Fibroblast of lung (primary cell): ENCODE measurements at regions not wholly inside any gene's neighbourhood (a gene's known extent, or its start where the extent isn't known, plus 50 kb on each side); places are given as distances from the start of the nearest gene placed in this dataset.

Experiments
- CTCF ChIP-seq, 2 donors: IDR thresholded peaks in 1 of 2; conservative IDR thresholded peaks in 1 of 2; 1 replicate in 1 of 2; 2 replicates in 1 of 2; pipeline ENCODE4 v1.5.1; 2011 to 2012; ENCODE audit warnings: low read length in 2 of 2, control low read depth in 1 of 2, inconsistent platforms in 1 of 2, low read depth in 1 of 2, mild to moderate bottlenecking in 1 of 2
- EZH2 ChIP-seq: IDR thresholded peaks from 2 replicates; pipeline ENCODE4 v1.5.1; 2012; ENCODE audit warnings: low read length, control low read depth, mild to moderate bottlenecking; ENCODE audit errors: missing control alignments

GRCh38 chr7:84605301-84605700 lies 410.7 kb upstream of the SEMA3A start:
- TF ChIP-seq CTCF (conservative IDR thresholded peaks at IDR 0.05 in 1 of 2, IDR thresholded peaks at IDR 0.05 in 1 of 2; ENCODE audit: low read depth in 1 of 2, low read length in 2 of 2) (no peak), EZH2 (no peak)
